AG04450 (cell line): ENCODE measurements at regions not wholly inside any gene's neighbourhood (a gene's known extent, or its start where the extent isn't known, plus 50 kb on each side); places are given as distances from the start of the nearest gene placed in this dataset.

Experiments
- CTCF ChIA-PET: fragments of 300-600, 350-600 bp; formaldehyde crosslinking; extraction: SDS; loops from one replicate; lab custom pipeline; 2022; ENCODE audit warnings: antibody characterized with exemption, inconsistent platforms; lab: Charles Lee
- POLR2A ChIA-PET: fragments of 350-600 bp; formaldehyde crosslinking; extraction: SDS; loops from one replicate; lab custom pipeline; 2021; ENCODE audit warnings: antibody characterized with exemption, inconsistent platforms; lab: Yijun Ruan, JAX
- DNase-seq: peaks from one replicate; pipeline ENCODE4 v3.0.0-alpha.2; 2011; ENCODE audit warnings: low read depth, low spot score
- H3K27ac ChIP-seq: one replicate; pipeline ENCODE4 v1.5.1; 2012; ENCODE audit warnings: low read depth, low read length, control low read depth
- H3K27me3 ChIP-seq: one replicate; pipeline ENCODE4 v1.6.0; 2012; ENCODE audit warnings: low read length; ENCODE audit not compliant: control insufficient read depth, insufficient read depth
- H3K4me3 ChIP-seq: 2 replicates; pipeline ENCODE4 v1.5.1; 2011; ENCODE audit warnings: mild to moderate bottlenecking, low read depth, low read length, control low read depth
- H3K9me3 ChIP-seq: 2 replicates; pipeline ENCODE4 v1.5.1; 2012; ENCODE audit warnings: low read length; ENCODE audit not compliant: control insufficient read depth, insufficient read depth
- CTCF ChIP-seq: IDR thresholded peaks from 2 replicates; pipeline ENCODE4 v1.5.1; 2011; ENCODE audit warnings: low read depth, low read length, control low read depth, inconsistent platforms

GRCh38 chr3:152516216-152516615 is 247.5 kb downstream of the MBNL1 start:
- DNase-seq: no peak
- Histone ChIP-seq H3K9me3 (no peaks in the 10 kb centered on the region), H3K27me3 (no peaks in the 10 kb centered on the region), H3K27ac (no peak overlapping the region), H3K4me3 (no peak overlapping the region)
- CTCF ChIA-PET: no interaction called here
- TF ChIP-seq CTCF: no peak
- POLR2A ChIA-PET: interaction anchor here (0.6 kb wide), 1 partner anchor 417 kb away, joined by 3 read pairs; no protein-coding TSS in a partner anchor

GRCh38 chr3:152517502-152517901 is 248.8 kb downstream of the MBNL1 start:
- no peak for TF ChIP-seq CTCF
- H3K27ac ChIP-seq: no peak overlapping the region
- DNase-seq: no peak
- H3K4me3 ChIP-seq: no peak overlapping the region
- no peaks in the 10 kb centered on the region for H3K9me3 ChIP-seq
- ChIA-PET CTCF (no interaction called here), POLR2A (no interaction called here)
- H3K27me3 ChIP-seq: no peaks in the 10 kb centered on the region

- no peak for TF ChIP-seq CTCF
- DNase-seq: no peak
- ChIA-PET POLR2A (no interaction called here), CTCF (no interaction called here)
- Histone ChIP-seq H3K4me3 (no peak overlapping the region), H3K9me3 (no peaks in the 10 kb centered on the region), H3K27me3 (no peaks in the 10 kb centered on the region), H3K27ac (no peak overlapping the region)
Measured at GRCh38 chr3:152518346-152518745, 249.6 kb downstream of the MBNL1 start.

GRCh38 chr3:152519376-152519775 is 250.6 kb downstream of the MBNL1 start:
- Histone ChIP-seq H3K27ac (no peak overlapping the region), H3K9me3 (no peaks in the 10 kb centered on the region), H3K27me3 (no peaks in the 10 kb centered on the region), H3K4me3 (no peak overlapping the region)
- CTCF ChIA-PET: interaction anchor here (0.7 kb wide), 1 partner anchor 9 kb away, joined by 3 read pairs; no protein-coding TSS in a partner anchor
- POLR2A ChIA-PET: no interaction called here
- DNase-seq: no peak
- no peak for TF ChIP-seq CTCF

- POLR2A ChIA-PET: no interaction called here
- H3K9me3 ChIP-seq: no peaks in the 10 kb centered on the region
- no peak overlapping the region for H3K27ac ChIP-seq
- no peaks in the 10 kb centered on the region for H3K27me3 ChIP-seq
- CTCF ChIA-PET: interaction anchor here (1.2 to 3.7 kb wide), 6 partner anchors 9 to 496 kb away, joined by 3 to 16 read pairs (median 4); no protein-coding TSS in a partner anchor
- no peak overlapping the region for H3K4me3 ChIP-seq
- TF ChIP-seq CTCF: no peak
- no peak for DNase-seq
Measured at GRCh38 chr3:152522036-152522435, 253.3 kb downstream of the MBNL1 start.
